AG04450 (cell line): ENCODE measurements at regions not wholly inside any gene's neighbourhood (a gene's known extent, or its start where the extent isn't known, plus 50 kb on each side); places are given as distances from the start of the nearest gene placed in this dataset.

Experiments used
- CTCF ChIA-PET: fragments of 300-600, 350-600 bp; formaldehyde crosslinking; extraction: SDS; loops from one replicate; lab custom pipeline; 2022; ENCODE audit warnings: antibody characterized with exemption, inconsistent platforms; lab: Charles Lee
- POLR2A ChIA-PET: fragments of 350-600 bp; formaldehyde crosslinking; extraction: SDS; loops from one replicate; lab custom pipeline; 2021; ENCODE audit warnings: antibody characterized with exemption, inconsistent platforms; lab: Yijun Ruan, JAX
- DNase-seq: peaks from one replicate; pipeline ENCODE4 v3.0.0-alpha.2; 2011; ENCODE audit warnings: low read depth, low spot score
- H3K27ac ChIP-seq: one replicate; pipeline ENCODE4 v1.5.1; 2012; ENCODE audit warnings: low read depth, low read length, control low read depth
- H3K27me3 ChIP-seq: one replicate; pipeline ENCODE4 v1.6.0; 2012; ENCODE audit warnings: low read length; ENCODE audit not compliant: control insufficient read depth, insufficient read depth
- H3K4me3 ChIP-seq: 2 replicates; pipeline ENCODE4 v1.5.1; 2011; ENCODE audit warnings: mild to moderate bottlenecking, low read depth, low read length, control low read depth
- H3K9me3 ChIP-seq: 2 replicates; pipeline ENCODE4 v1.5.1; 2012; ENCODE audit warnings: low read length; ENCODE audit not compliant: control insufficient read depth, insufficient read depth
- CTCF ChIP-seq: IDR thresholded peaks from 2 replicates; pipeline ENCODE4 v1.5.1; 2011; ENCODE audit warnings: low read depth, low read length, control low read depth, inconsistent platforms

GRCh38 chr2:235199128-235199527 is 247.3 kb downstream of the SH3BP4 start:
- Histone ChIP-seq H3K4me3 (no peak overlapping the region), H3K9me3 (peaks cover under 1% of the 10 kb centered on the region; the same call in 1 of the 2 replicates), H3K27me3 (peaks cover 9% of the 10 kb centered on the region), H3K27ac (no peak overlapping the region)
- DNase-seq: no peak
- TF ChIP-seq CTCF: no peak
- POLR2A ChIA-PET: no interaction called here
- CTCF ChIA-PET: no interaction called here

GRCh38 chr2:235200216-235200615 is 248.4 kb downstream of the SH3BP4 start:
- no peak for TF ChIP-seq CTCF
- POLR2A ChIA-PET: no interaction called here
- Histone ChIP-seq H3K9me3 (peaks cover 4% of the 10 kb centered on the region; the same call in 1 of the 2 replicates), H3K4me3 (no peak overlapping the region), H3K27me3 (peaks cover 14% of the 10 kb centered on the region), H3K27ac (no peak overlapping the region)
- CTCF ChIA-PET: interaction anchor here (0.6 kb wide), 1 partner anchor 982 kb away, joined by 3 read pairs; no protein-coding TSS in a partner anchor
- no peak for DNase-seq

GRCh38 chr2:235201756-235202155 is 249.9 kb downstream of the SH3BP4 start:
- DNase-seq: no peak
- ChIA-PET POLR2A (no interaction called here), CTCF (interaction anchor here (0.6 kb wide), 1 partner anchor 72 kb away, joined by 5 read pairs; no protein-coding TSS in a partner anchor)
- Histone ChIP-seq H3K9me3 (peaks cover 4% of the 10 kb centered on the region; the same call in 1 of the 2 replicates), H3K27me3 (peaks cover 12% of the 10 kb centered on the region), H3K4me3 (no peak overlapping the region), H3K27ac (no peak overlapping the region)
- no peak for TF ChIP-seq CTCF

- CTCF ChIA-PET: no interaction called here
- DNase-seq: no peak
Observed at GRCh38 chr2:235204948-235205347, 253.1 kb downstream of the SH3BP4 start.

GRCh38 chr2:235206399-235206798 is 254.6 kb downstream of the SH3BP4 start:
- POLR2A ChIA-PET: no interaction called here
- TF ChIP-seq CTCF: no peak
- peaks cover 17% of the 10 kb centered on the region for H3K27me3 ChIP-seq
- H3K9me3 ChIP-seq: peaks cover 4% of the 10 kb centered on the region; the same call in 1 of the 2 replicates
- H3K4me3 ChIP-seq: no peak overlapping the region
- CTCF ChIA-PET: no interaction called here
- no peak overlapping the region for H3K27ac ChIP-seq
- no peak for DNase-seq

More at GRCh38 chr2:235204948-235205347, 253.1 kb downstream of the SH3BP4 start:
- no peak for TF ChIP-seq CTCF
- POLR2A ChIA-PET: no interaction called here
- no peak overlapping the region for H3K27ac ChIP-seq
- peaks cover 4% of the 10 kb centered on the region; the same call in 1 of the 2 replicates for H3K9me3 ChIP-seq
- H3K27me3 ChIP-seq: peaks cover 17% of the 10 kb centered on the region
- no peak overlapping the region for H3K4me3 ChIP-seq
